ENCODE measurements at regions not wholly inside any gene's neighbourhood (a gene's known extent, or its start where the extent isn't known, plus 50 kb on each side); places are given as distances from the start of the nearest gene placed in this dataset.
A peak's percentile ranks its signal among the peaks of the same experiment; 100 is the strongest.

- no peak for DNase-seq
- TF ChIP-seq CTCF (IDR thresholded peaks at IDR 0.05): no peak
- TF ChIP-seq POLR2A (IDR thresholded peaks at IDR 0.05): no peak
- no peak overlapping the region for H3K27ac ChIP-seq
- no peak overlapping the region for H3K4me3 ChIP-seq
- intact Hi-C loops (cut with DNase I; ENCODE audit: low total_unique reads): no loop called here
- H3K27me3 ChIP-seq: no peaks in the 10 kb centered on the region
- WGBS, 2 donors: 88 to 94% methylated on average over 5 to 9 of the region's 9 CpGs
- no peaks in the 10 kb centered on the region for H3K9me3 ChIP-seq
- no peaks in the 10 kb centered on the region for H3K36me3 ChIP-seq (ENCODE audit: low read depth, missing control alignments)
- peaks cover 14% of the 10 kb centered on the region for H3K4me1 ChIP-seq
These were observed 100.2 kb upstream of the TLE3 start for GRCh38 chr15:70197945-70198361.

GRCh38 chr15:70197318-70197944 lies 99.7 kb upstream of the TLE3 start:
- intact Hi-C loops (cut with DNase I; ENCODE audit: low total_unique reads): no loop called here
- TF ChIP-seq CTCF (IDR thresholded peaks at IDR 0.05): no peak
- TF ChIP-seq POLR2A (IDR thresholded peaks at IDR 0.05): no peak

DNA sequence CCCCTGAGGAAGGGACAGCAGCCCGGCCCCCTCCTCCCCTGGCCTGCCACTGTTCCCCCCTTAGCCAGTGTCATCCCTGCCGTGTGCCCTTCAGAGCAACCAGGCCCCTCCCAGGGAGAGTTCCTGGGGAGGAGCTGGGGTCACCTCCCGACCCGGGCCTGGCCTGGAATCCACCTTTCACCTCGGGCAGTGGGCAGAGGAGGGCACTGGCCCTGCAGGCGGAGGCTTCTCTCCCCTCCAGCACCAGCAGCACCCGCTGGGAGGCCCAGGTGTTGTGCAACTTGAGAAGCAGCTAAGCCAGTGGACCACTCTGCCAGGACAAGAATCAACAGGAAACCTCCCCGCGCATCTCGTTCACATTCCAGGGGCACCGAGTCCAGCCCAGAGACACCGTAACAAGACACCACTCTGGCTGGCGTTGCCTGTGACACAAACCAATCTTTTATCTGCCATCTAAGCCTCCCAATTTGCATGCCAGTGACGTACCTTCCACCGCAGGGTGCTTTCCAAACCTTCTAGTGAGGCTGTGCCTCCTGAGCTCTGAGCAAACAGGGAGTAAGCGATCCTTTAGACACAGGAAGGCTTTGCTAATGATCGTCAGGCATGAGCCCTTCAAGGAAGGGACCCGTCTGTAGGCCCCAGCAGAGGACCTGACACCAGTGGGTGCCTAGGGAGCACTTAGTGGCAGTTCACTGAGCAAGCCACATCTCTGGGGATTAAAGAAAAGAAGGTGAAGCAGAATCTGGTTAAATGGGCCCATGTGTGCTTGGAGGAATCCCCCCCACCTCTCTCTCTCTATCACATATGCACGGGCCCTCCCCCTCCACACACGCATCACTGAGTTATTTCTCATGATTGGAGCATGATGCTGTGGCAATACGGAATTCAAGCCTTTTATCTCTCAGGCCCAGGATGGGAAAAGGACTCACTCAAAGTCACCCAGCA lies 98.9 kb upstream of the TLE3 start:
- WGBS, 2 donors: 69 to 77% methylated on average over 8 to 21 of the region's 21 CpGs
- Histone ChIP-seq H3K27me3 (no peaks in the 10 kb centered on the region), H3K4me1 (peaks cover 14% of the 10 kb centered on the region), H3K27ac (peak overlapping the region in 1 of 2 donors; percentile 27), H3K36me3 (ENCODE audit: low read depth, missing control alignments) (no peaks in the 10 kb centered on the region), H3K4me3 (no peak overlapping the region), H3K9me3 (no peaks in the 10 kb centered on the region)
- intact Hi-C loops (cut with DNase I; ENCODE audit: low total_unique reads): no loop called here
- peak; percentile 43 for DNase-seq
- TF ChIP-seq CTCF (IDR thresholded peaks at IDR 0.05) (no peak), POLR2A (IDR thresholded peaks at IDR 0.05) (no peak)

More at GRCh38 chr15:70197318-70197944, 99.7 kb upstream of the TLE3 start:
- Histone ChIP-seq H3K27ac (no peak overlapping the region), H3K4me1 (peaks cover 14% of the 10 kb centered on the region), H3K4me3 (no peak overlapping the region), H3K36me3 (ENCODE audit: low read depth, missing control alignments) (no peaks in the 10 kb centered on the region), H3K9me3 (no peaks in the 10 kb centered on the region), H3K27me3 (no peaks in the 10 kb centered on the region)
- WGBS, 2 donors: 89 to 92% methylated on average over 6 to 10 of the region's 10 CpGs
- DNase-seq: no peak

GRCh38 chr15:70195587-70196305 lies 98.0 kb upstream of the TLE3 start:
- H3K4me3 ChIP-seq: no peak overlapping the region
- 41 to 72% methylated on average over 5 to 13 of the region's 13 CpGs for WGBS, 2 donors
- H3K9me3 ChIP-seq: no peaks in the 10 kb centered on the region
- peak; percentile 88 for DNase-seq
- H3K4me1 ChIP-seq: peaks cover 14% of the 10 kb centered on the region
- intact Hi-C loops (cut with DNase I; ENCODE audit: low total_unique reads): no loop called here
- H3K27ac ChIP-seq: peak overlapping the region; percentile 27 to 56
- H3K36me3 ChIP-seq (ENCODE audit: low read depth, missing control alignments): no peaks in the 10 kb centered on the region
- H3K27me3 ChIP-seq: no peaks in the 10 kb centered on the region
- TF ChIP-seq POLR2A (IDR thresholded peaks at IDR 0.05) (no peak), CTCF (IDR thresholded peaks at IDR 0.05) (no peak)
